HG03025 (cell line): ENCODE measurements at regions not wholly inside any gene's neighbourhood (a gene's known extent, or its start where the extent isn't known, plus 50 kb on each side); places are given as distances from the start of the nearest gene placed in this dataset.

Source experiments
- ATAC-seq: cut with Tn5 transposase; IDR thresholded peaks from one replicate; pipeline ENCODE4 v1.9.1; 2021; ENCODE audit warnings: mild to moderate bottlenecking, moderate library complexity; ENCODE audit not compliant: unreplicated experiment, low FRiP score

- no peak for ATAC-seq
These were observed 1181.6 kb downstream of the TBC1D22A start for GRCh38 chr22:47943729-47944700.

DNA sequence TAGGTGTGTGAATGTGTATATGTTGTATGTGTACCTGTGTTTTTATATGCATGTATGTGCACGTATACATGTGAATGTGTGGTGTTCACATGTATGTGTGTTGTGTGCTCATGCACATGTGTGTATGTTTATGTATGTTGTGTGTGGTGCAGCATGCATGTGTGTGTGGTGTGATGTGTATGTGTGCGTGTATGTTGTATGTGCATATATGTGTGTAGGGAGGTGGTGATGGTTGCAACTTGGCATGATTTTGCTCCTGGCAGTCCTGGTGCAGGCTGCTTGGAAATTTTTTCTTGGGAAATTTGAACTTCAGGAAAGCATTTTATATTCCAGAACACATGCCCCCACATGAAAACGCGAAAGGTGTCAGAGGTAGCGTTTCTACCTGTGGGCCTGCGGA lies 1177.8 kb downstream of the TBC1D22A start:
- no peak for ATAC-seq

DNA sequence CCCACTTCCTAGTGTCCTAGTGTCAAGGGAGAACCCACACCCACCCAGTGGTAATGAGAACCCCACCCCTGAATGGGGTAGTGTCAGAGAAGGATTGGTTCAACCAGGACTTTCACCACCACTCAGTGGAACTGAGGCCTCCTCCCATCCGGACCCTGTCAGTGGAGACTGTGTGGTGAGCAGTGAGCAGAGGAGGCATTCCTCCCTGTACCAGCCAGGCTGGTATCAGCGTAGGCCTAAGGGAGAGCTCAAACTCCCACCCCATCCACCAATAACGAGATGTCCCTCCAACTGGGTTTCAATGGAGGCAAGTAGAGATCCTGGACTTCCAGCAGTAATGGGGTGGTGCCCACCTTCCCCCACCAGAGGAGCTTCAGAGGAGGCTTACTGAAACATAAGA lies 1171.4 kb downstream of the TBC1D22A start:
- no peak for ATAC-seq

- ATAC-seq, result no peak
These were observed 1170.8 kb downstream of the TBC1D22A start for GRCh38 chr22:47933226-47933625.

GRCh38 chr22:47929646-47930185 lies 1167.3 kb downstream of the TBC1D22A start:
- ATAC-seq, result no peak

- ATAC-seq, result no peak
These were observed 1166.6 kb downstream of the TBC1D22A start for GRCh38 chr22:47929073-47929472.

- ATAC-seq, result no peak
These were observed 1166.2 kb downstream of the TBC1D22A start for GRCh38 chr22:47928631-47929030.

- no peak for ATAC-seq
These were observed 1165.3 kb downstream of the TBC1D22A start for GRCh38 chr22:47927648-47928210.

DNA sequence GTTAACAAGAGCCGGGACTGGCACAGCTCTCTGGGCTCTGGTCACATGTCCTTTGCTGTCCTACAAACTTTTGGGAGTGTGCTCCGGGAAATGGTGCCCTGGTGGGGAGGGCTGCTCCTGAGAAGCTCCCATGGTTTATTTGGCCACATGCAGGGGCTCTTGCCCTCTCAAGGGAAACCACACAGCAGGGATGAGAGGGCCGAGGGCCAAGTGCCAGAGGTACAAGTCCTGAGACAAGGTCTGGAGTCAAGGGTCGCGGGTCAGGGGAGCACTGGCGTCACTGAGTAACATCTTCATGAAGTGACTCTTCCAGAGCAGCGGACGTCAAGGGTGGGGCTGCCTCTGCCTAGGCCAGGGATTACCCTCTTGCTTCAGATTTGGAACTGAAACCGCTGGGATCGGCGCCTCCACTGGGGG lies 1160.6 kb downstream of the TBC1D22A start:
- ATAC-seq, result no peak

DNA sequence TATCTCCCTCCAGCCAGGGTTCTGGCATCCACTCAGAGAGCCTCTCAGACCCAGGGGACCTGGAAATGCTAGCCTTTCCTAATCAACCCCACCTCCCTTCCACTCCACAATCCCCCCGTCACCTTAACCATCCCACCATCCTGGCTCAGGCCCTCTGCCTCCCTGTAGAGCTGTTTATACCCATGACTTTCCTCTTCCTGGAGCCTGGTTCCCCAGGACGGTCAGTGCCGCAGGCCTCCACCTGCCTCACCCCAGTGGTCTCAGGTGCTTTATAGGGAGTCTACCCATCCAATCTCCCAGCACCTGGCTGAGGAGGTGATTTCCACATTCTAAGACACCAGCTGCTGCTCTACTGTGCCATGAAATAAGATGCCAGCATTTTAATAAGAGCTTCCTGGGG lies 1159.5 kb downstream of the TBC1D22A start:
- no peak for ATAC-seq

DNA sequence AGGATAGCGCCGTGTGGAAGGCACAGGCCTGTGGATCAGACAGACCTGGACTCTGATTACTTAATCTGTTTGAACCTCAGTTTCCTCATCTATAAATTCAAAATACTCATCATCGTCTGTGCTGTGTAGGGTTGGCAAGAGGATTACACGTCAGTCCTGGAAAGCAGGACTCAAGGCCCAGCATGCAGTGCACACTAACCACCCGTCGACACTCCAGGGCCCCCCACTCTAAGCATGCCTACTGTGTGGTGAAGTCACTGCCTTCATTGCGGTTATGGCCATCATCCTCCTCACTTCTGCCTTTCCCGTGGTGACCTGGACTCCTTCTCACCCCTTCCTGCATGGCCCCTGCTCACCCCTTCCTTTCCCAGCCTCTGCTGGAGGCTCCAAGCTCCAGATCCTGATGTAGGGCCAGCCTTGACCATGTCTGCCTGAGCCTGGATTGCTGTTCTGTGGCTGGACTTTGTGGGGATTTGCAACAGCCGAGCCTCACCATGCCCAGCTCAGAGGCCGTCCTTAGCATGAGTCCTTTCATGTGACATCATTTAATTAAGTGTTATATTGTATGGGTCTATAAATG lies 1158.0 kb downstream of the TBC1D22A start:
- ATAC-seq, result no peak

DNA sequence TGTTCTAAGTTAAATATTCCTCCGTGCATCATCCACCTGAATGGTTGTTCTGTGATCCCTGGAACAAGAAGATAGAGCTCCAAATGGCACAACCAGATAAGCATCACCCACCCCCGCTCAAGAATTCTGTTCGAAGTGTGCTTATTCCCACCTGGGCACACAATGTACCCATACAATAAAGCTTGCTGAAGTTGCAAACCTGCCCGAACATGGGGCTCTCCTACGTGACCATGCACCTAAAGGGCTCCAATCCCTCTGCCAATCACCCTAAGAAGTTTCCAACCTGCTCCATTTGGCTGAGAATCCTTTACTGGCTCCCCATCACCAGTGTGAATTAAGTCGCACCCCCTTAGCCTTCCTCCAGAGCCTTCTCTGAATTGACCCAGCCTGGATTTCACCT lies 1157.4 kb downstream of the TBC1D22A start:
- no peak for ATAC-seq

DNA sequence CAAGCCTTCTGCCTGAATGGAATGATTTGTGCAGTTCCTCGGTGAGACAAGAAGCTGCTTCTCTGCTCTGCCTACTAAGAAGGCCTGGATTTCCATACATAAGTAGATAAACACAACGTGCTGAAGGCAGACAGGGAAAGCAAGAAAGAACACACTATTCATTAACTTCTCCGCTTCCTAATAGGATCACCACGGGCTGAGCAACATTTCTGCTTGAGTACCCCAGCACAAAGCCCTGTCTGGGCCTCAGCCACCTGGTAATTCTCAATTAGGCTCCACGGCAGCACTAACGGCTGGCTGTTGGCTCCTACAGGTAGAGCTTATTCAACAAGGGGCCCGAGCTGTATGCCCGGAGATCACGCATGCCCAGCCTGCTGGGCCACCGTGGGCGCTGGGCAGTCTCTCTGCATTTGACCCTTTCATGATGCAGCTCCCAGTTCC lies 1156.6 kb downstream of the TBC1D22A start:
- ATAC-seq, result no peak

- no peak for ATAC-seq
These were observed 1155.9 kb downstream of the TBC1D22A start for GRCh38 chr22:47918276-47918921.

GRCh38 chr22:47914481-47915097 lies 1152.1 kb downstream of the TBC1D22A start:
- no peak for ATAC-seq

- ATAC-seq, result no peak
These were observed 1140.3 kb downstream of the TBC1D22A start for GRCh38 chr22:47902646-47903180.

DNA sequence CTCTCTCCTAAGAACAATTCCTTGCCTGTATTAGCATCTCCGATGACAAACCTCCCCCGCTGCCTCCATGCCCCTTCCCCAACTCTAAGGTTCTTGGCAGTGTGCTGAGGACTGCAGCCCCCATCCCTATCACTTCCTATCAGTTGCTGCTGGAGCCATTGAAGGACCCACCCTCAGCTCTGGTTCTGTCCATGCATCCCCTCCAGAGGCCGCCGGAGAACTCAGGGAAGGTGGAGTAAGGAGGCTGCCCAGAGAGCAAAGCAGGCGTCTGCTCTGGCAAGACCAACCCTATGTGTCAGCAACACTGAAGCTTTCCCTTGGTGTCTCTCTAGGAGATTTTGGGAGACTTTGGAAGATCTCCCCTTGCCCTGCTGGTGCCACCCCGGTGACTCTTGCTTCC lies 1139.5 kb downstream of the TBC1D22A start:
- ATAC-seq, result no peak

- no peak for ATAC-seq
These were observed 1137.4 kb downstream of the TBC1D22A start for GRCh38 chr22:47899894-47900293.

DNA sequence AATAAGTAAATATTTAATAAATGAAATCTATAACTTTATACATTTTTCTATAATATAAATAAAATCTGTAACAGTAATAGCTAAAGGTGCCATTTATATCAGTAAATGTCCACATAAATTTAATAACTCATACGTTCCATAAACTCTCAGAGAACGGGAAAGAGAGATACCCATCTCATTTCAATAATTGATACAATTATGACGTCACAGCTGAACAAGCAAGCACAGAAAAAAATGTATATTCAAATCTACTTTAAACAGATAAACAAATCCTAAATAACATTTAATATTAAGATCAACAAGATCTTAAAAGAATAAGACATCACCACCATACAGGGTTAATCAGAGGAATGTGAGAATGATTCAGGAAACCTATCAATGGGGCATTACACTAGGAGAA lies 1136.5 kb downstream of the TBC1D22A start:
- ATAC-seq, result no peak

GRCh38 chr22:47891609-47892008 lies 1129.2 kb downstream of the TBC1D22A start:
- ATAC-seq, result no peak
